Esophagus muscularis mucosa (tissue), 4 donors: ENCODE measurements at regions not wholly inside any gene's neighbourhood (a gene's known extent, or its start where the extent isn't known, plus 50 kb on each side); places are given as distances from the start of the nearest gene placed in this dataset.

Experiments used
- DNase-seq: peaks from one replicate; pipeline ENCODE4 v3.0.0-alpha.2; 2017; ENCODE audit errors: extremely low spot score
- H3K27ac ChIP-seq, 4 donors: fragments of 200-600 bp; sonication (generic); replicated peaks in 1 of 4; 1 replicate in 3 of 4; 2 replicates in 1 of 4; pipeline ENCODE4 v1.5.1; 2016 to 2019; ENCODE audit warnings: mild to moderate bottlenecking in 1 of 4
- H3K27me3 ChIP-seq, 4 donors: fragments of 200-600 bp; sonication (generic); one replicate each; pipeline versions ENCODE4 v1.5.1 to v1.6.0; 2016 to 2019
- H3K36me3 ChIP-seq, 4 donors: fragments of 200-600 bp; sonication (generic); one replicate each; pipeline ENCODE4 v1.5.1; 2016 to 2019
- H3K4me1 ChIP-seq, 4 donors: fragments of 200-600 bp; sonication (generic); one replicate each; pipeline ENCODE4 v1.5.1; 2016 to 2019
- H3K4me3 ChIP-seq, 4 donors: fragments of 200-600 bp; sonication (generic); 1 replicate in 2 of 4; 2 replicates in 2 of 4; pipeline ENCODE4 v1.5.1; 2016 to 2019; ENCODE audit warnings: mild to moderate bottlenecking in 4 of 4, moderate library complexity in 1 of 4
- H3K9me3 ChIP-seq, 4 donors: fragments of 200-600 bp; sonication (generic); 1 replicate in 3 of 4; 2 replicates in 1 of 4; pipeline ENCODE4 v1.5.1; 2016 to 2019
- EP300 ChIP-seq: sonication (generic); formaldehyde crosslinking; IDR thresholded peaks from one replicate; pipeline ENCODE4 v1.6.1; 2017; ENCODE audit warnings: antibody characterized with exemption
- POLR2A ChIP-seq: fragments of 450-650 bp; IDR thresholded peaks from one replicate; pipeline ENCODE4 v1.6.1; 2017; ENCODE audit warnings: antibody characterized with exemption, moderate library complexity, mild to moderate bottlenecking, low read depth
- POLR2AphosphoS5 ChIP-seq, 2 donors: sonication (generic); formaldehyde crosslinking; IDR thresholded peaks; one replicate each; pipeline ENCODE4 v1.6.1; 2017; ENCODE audit warnings: antibody characterized with exemption in 2 of 2
- WGBS: methylation state at CpG from one replicate; pipeline ENCODE4 v1.1.5; 2018; 5-methylcytosine and 5-hydroxymethylcytosine counted together
- intact Hi-C: fragments of 100-400 bp; cut with DNase I; formaldehyde crosslinking; loops from one replicate; pipeline ENCODE4 v1.15.1; 2023
- small RNA-seq, 3 donors: library from RNA; depleted of rRNA; stranded (forward); fragments of <200 nt; gene quantifications; one replicate each; pipeline ENCODE3, GENCODE V24; 2016
- TF ChIP-seq, protein P1 (sequence below), 3 experiments: fragments of 200-600 bp in 2 of 3; fragments of 450-650 bp in 1 of 3; sonication (generic) in 2 of 3; IDR thresholded peaks; one replicate each; pipeline ENCODE4 v1.5.1; 2017 to 2019; ENCODE audit warnings: antibody characterized with exemption in 3 of 3, mild to moderate bottlenecking in 2 of 3, moderate library complexity in 1 of 3

DNA sequence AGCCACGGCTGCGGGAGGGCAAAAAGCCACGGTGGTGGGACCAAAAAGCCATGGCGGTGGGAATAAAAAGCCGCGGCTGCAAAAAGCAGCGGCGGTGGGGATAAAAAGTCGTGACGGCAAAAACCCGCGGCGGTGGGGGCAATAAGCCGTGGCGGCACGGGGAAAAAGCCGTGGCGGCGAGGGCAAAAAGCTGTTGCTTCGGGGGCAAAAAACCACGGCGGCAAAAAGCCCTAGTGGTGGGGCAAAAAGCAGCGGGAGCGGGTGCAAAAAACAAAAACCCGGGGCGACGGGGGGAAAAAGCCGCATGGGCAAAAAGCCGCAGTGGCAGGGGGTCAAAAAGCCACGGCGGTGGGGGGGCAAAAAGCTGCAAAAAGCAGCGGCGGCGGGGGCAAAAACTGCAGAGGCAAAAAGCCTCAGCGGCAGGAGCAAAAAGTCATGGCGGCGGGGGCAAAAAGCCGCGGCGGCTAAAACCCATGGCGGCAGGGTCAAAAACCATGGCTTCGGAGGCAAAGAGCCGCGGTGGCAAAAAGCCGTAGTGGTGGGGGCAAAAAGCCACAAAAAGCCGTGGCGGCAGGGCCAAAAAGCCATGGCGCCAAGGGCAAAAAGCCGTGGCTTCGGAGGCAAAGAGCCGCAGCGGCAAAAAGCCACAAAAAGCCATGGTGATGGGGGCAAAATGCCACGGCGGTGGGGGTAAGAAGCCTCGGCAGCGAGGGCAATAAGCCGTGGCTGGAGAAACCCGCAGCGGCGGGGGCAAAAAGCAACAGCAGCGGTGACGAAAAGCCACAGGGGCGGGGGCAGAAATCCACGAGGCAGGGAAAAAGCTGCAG, 525.8 kb downstream of the ZNF33B start:
- WGBS, result 70% methylated on average over 64 of the region's 64 CpGs
- intact Hi-C loops, result no loop called here
- Histone ChIP-seq H3K27ac (no peak overlapping the region), H3K9me3 (peaks cover 0 to 23% (median 11%) of the 10 kb centered on the region in 4 donors), H3K4me3 (no peak overlapping the region), H3K4me1 (no peaks in the 10 kb centered on the region), H3K36me3 (no peaks in the 10 kb centered on the region), H3K27me3 (no peaks in the 10 kb centered on the region)
- TF ChIP-seq POLR2A (no peak), POLR2AphosphoS5 (IDR thresholded peaks at IDR 0.05) (no peak), EP300 (no peak)
- TF ChIP-seq, protein P1, sequence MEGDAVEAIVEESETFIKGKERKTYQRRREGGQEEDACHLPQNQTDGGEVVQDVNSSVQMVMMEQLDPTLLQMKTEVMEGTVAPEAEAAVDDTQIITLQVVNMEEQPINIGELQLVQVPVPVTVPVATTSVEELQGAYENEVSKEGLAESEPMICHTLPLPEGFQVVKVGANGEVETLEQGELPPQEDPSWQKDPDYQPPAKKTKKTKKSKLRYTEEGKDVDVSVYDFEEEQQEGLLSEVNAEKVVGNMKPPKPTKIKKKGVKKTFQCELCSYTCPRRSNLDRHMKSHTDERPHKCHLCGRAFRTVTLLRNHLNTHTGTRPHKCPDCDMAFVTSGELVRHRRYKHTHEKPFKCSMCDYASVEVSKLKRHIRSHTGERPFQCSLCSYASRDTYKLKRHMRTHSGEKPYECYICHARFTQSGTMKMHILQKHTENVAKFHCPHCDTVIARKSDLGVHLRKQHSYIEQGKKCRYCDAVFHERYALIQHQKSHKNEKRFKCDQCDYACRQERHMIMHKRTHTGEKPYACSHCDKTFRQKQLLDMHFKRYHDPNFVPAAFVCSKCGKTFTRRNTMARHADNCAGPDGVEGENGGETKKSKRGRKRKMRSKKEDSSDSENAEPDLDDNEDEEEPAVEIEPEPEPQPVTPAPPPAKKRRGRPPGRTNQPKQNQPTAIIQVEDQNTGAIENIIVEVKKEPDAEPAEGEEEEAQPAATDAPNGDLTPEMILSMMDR (IDR thresholded peaks at IDR 0.05), result no peak
- no peak for DNase-seq

DNA sequence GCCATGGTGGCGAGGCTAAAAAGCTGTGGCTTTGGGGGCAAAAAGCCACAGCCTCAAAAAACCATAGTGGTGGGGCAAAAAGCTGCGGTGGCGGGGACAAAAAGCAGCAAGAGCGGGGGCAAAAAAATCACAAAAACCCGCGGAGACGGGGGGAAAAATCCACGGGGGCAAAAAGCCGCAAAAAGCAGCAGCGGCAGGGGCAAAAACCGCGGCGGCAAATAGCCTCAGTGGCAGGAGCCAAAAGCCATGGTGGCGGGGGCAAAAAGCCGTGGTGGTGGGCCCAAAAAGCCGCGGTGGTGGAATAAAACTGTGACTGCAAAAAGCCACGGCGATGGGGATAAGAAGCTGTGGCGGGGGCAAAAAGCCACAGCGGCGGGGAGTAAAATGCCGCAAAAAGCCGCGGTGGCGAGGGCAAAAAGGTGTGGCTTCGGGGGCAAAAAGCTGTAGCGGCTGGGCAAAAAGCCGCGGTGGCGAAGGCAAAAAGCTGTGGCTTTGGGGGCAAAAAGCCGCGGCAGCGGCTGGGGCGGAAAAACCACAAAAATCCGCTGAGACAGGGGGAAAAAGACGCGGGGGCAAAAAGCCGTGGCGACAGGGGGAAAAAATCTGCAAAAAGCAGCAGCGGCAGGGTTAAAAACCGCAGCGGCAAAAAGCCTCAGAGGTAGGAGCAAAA, 526.6 kb downstream of the ZNF33B start:
- 81% methylated on average over 43 of the region's 43 CpGs for WGBS
- intact Hi-C loops, result no loop called here
- Histone ChIP-seq H3K9me3 (peaks cover 0 to 23% (median 11%) of the 10 kb centered on the region in 4 donors), H3K27me3 (no peaks in the 10 kb centered on the region), H3K4me1 (no peaks in the 10 kb centered on the region), H3K36me3 (no peaks in the 10 kb centered on the region), H3K4me3 (no peak overlapping the region), H3K27ac (no peak overlapping the region)
- TF ChIP-seq POLR2A (no peak), POLR2AphosphoS5 (IDR thresholded peaks at IDR 0.05) (no peak), EP300 (no peak)
- TF ChIP-seq, protein P1 (IDR thresholded peaks at IDR 0.05), result no peak
- DNase-seq, result no peak

DNA sequence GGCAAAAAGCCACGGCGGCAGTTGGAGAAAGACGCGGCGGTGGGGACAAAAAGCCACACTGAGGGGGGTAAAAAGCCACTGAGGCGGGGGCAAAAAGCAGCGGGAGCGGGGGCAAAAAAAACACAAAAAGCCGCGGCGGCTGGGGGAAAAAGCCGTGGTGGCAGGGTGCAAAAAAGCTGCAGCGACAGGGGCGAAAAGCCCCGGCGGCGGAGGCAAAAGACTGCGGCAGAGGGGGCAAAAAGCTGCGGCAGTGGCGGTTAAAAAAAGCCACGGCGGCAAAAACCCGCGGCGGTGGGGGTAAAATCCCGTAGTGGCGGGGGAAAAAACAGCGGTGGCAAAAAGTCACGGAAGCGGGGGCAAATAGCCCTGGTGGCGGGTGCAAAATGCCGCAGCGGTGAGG, 527.3 kb downstream of the ZNF33B start:
- no peak overlapping the region for H3K4me3 ChIP-seq
- no peaks in the 10 kb centered on the region for H3K27me3 ChIP-seq
- peaks cover 0 to 23% (median 11%) of the 10 kb centered on the region in 4 donors for H3K9me3 ChIP-seq
- H3K4me1 ChIP-seq, result no peaks in the 10 kb centered on the region
- WGBS, result 81% methylated on average over 33 of the region's 33 CpGs
- H3K36me3 ChIP-seq, result no peaks in the 10 kb centered on the region
- intact Hi-C loops, result no loop called here
- H3K27ac ChIP-seq, result no peak overlapping the region
- no peak for DNase-seq
- TF ChIP-seq EP300, result no peak
- TF ChIP-seq POLR2A, result no peak
- TF ChIP-seq POLR2AphosphoS5 (IDR thresholded peaks at IDR 0.05), result no peak
- TF ChIP-seq, protein P1 (IDR thresholded peaks at IDR 0.05), result no peak

Small RNA genes in the stretch of these regions (small RNA-seq; reads per million reads assigned to genes)
- gene KSR1P1, result 0 reads per million in 3 donors
